Stimulated activated CD8-positive, alpha-beta memory T cell treated with anti-CD3 and anti-CD28 coated beads, Interleukin-7, amount 100 ng/mL, for 24 hours (primary cell): ENCODE measurements at regions not wholly inside any gene's neighbourhood (a gene's known extent, or its start where the extent isn't known, plus 50 kb on each side); places are given as distances from the start of the nearest gene placed in this dataset.
"Not testable (repeated sequence)": the region's sequence is repeated elsewhere in the genome, so short reads cannot be mapped to it uniquely, and the experiment has no call there.

Experiments
- DNase-seq: peaks from one replicate; pipeline ENCODE4 v3.0.0-alpha.2; 2020; ENCODE audit warnings: low read depth

GRCh38 chr6:97347111-97347510 lies 64.1 kb upstream of the MMS22L start:
- no peak for DNase-seq

GRCh38 chr6:97361286-97361685 lies 78.3 kb upstream of the MMS22L start:
- no peak for DNase-seq

GRCh38 chr6:97364327-97364726 lies 81.3 kb upstream of the MMS22L start:
- DNase-seq = no peak

GRCh38 chr6:97382071-97382470 lies 99.1 kb upstream of the MMS22L start:
- DNase-seq = not testable (repeated sequence)

- no peak for DNase-seq
Observed at GRCh38 chr6:97392735-97393134, 109.7 kb upstream of the MMS22L start.

- DNase-seq = no peak
Observed at GRCh38 chr6:97394160-97394748, 111.2 kb upstream of the MMS22L start.

GRCh38 chr6:97396880-97397279 lies 113.9 kb upstream of the MMS22L start:
- no peak for DNase-seq

- no peak for DNase-seq
Observed at GRCh38 chr6:97399208-97399607, 116.2 kb upstream of the MMS22L start.

GRCh38 chr6:97401533-97401932 lies 118.5 kb upstream of the MMS22L start:
- DNase-seq = no peak

GRCh38 chr6:97405818-97406409 lies 122.9 kb upstream of the MMS22L start:
- no peak for DNase-seq

GRCh38 chr6:97406633-97407032 lies 123.6 kb upstream of the MMS22L start:
- DNase-seq = no peak

GRCh38 chr6:97411610-97412009 lies 128.6 kb upstream of the MMS22L start:
- no peak for DNase-seq

GRCh38 chr6:97412511-97412910 lies 129.5 kb upstream of the MMS22L start:
- DNase-seq = no peak

GRCh38 chr6:97422171-97422570 lies 139.2 kb upstream of the MMS22L start:
- DNase-seq = no peak

- no peak for DNase-seq
Observed at GRCh38 chr6:97423190-97423589, 140.2 kb upstream of the MMS22L start.

- DNase-seq = no peak
Observed at GRCh38 chr6:97427648-97428047, 144.6 kb upstream of the MMS22L start.

GRCh38 chr6:97437087-97437486 lies 154.1 kb upstream of the MMS22L start:
- DNase-seq = no peak

- no peak for DNase-seq
Observed at GRCh38 chr6:97438011-97438671, 155.1 kb upstream of the MMS22L start.

- DNase-seq = no peak
Observed at GRCh38 chr6:97440590-97441176, 157.7 kb upstream of the MMS22L start.

- DNase-seq = no peak
Observed at GRCh38 chr6:97443408-97444080, 160.5 kb upstream of the MMS22L start.

- DNase-seq = no peak
Observed at GRCh38 chr6:97445407-97445806, 162.4 kb upstream of the MMS22L start.

- no peak for DNase-seq
Observed at GRCh38 chr6:97449444-97449966, 166.5 kb upstream of the MMS22L start.

- DNase-seq = no peak
Observed at GRCh38 chr6:97450087-97450486, 167.1 kb upstream of the MMS22L start.
